HG03432 (cell line): ENCODE measurements at regions not wholly inside any gene's neighbourhood (a gene's known extent, or its start where the extent isn't known, plus 50 kb on each side); places are given as distances from the start of the nearest gene placed in this dataset.
"Not testable (repeated sequence)": the region's sequence is repeated elsewhere in the genome, so short reads cannot be mapped to it uniquely, and the experiment has no call there.

ENCODE experiments used
- ATAC-seq: cut with Tn5 transposase; IDR thresholded peaks from one replicate; pipeline ENCODE4 v1.9.1; 2021; ENCODE audit warnings: mild to moderate bottlenecking, moderate library complexity; ENCODE audit not compliant: unreplicated experiment

- ATAC-seq, result no peak
Observed at GRCh38 chr13:79645569-79645968, 164.6 kb downstream of the NDFIP2 start.

GRCh38 chr13:79642596-79642995, 161.6 kb downstream of the NDFIP2 start:
- ATAC-seq, result no peak

GRCh38 chr13:79637133-79637763, 156.3 kb downstream of the NDFIP2 start:
- ATAC-seq, result no peak

- ATAC-seq, result no peak
Observed at GRCh38 chr13:79631051-79631659, 150.2 kb downstream of the NDFIP2 start.

- no peak for ATAC-seq
Observed at GRCh38 chr13:79628463-79628862, 147.5 kb downstream of the NDFIP2 start.

- no peak for ATAC-seq
Observed at GRCh38 chr13:79626924-79627323, 146.0 kb downstream of the NDFIP2 start.

GRCh38 chr13:79625517-79625916, 144.6 kb downstream of the NDFIP2 start:
- ATAC-seq, result no peak

- ATAC-seq, result no peak
Observed at GRCh38 chr13:79621902-79622301, 140.9 kb downstream of the NDFIP2 start.

- no peak for ATAC-seq
Observed at GRCh38 chr13:79621449-79621848, 140.5 kb downstream of the NDFIP2 start.

- no peak for ATAC-seq
Observed at GRCh38 chr13:79614250-79614918, 133.4 kb downstream of the NDFIP2 start.

GRCh38 chr13:79612604-79613003, 131.6 kb downstream of the NDFIP2 start:
- no peak for ATAC-seq

- not testable (repeated sequence) for ATAC-seq
Observed at GRCh38 chr13:79607895-79608294, 126.9 kb downstream of the NDFIP2 start.
